CD4-positive, alpha-beta T cell (primary cell): ENCODE measurements at regions not wholly inside any gene's neighbourhood (a gene's known extent, or its start where the extent isn't known, plus 50 kb on each side); places are given as distances from the start of the nearest gene placed in this dataset.

ENCODE experiments used
- ATAC-seq: fragments of 200-7000 bp; cut with Tn5 transposase; one replicate; pipeline ENCODE4 v1.10.0; 2022; ENCODE audit warnings: mild to moderate bottlenecking; ENCODE audit not compliant: poor library complexity
- CTCF ChIA-PET: fragments of 350-600 bp; sonication (Branson Sonifier 250); formaldehyde crosslinking; loops from one replicate; lab custom pipeline; 2021; ENCODE audit warnings: antibody characterized with exemption, inconsistent platforms; lab: Charles Lee
- POLR2A ChIA-PET: fragments of 350-600 bp; sonication (Branson Sonifier 250); formaldehyde crosslinking; loops from one replicate; lab custom pipeline; 2021; ENCODE audit warnings: antibody characterized with exemption, inconsistent platforms; lab: Charles Lee
- DNase-seq, 14 experiments: peaks; one replicate each; pipeline ENCODE4 v3.0.0-alpha.2; 2013 to 2020; ENCODE audit warnings: mixed read lengths in 2 of 14
- H3K27ac ChIP-seq, 2 donors: one replicate each; pipeline versions ENCODE4 v1.5.1 to v1.7.0; 2013; ENCODE audit warnings: low read length in 2 of 2, low read depth in 1 of 2, mild to moderate bottlenecking in 1 of 2
- H3K27me3 ChIP-seq, 2 experiments: 1 replicate in 1 of 2; 2 replicates in 1 of 2; pipeline versions ENCODE4 v1.6.1 to v1.7.0; 2013; ENCODE audit warnings: low read length in 2 of 2, control low read depth in 1 of 2, mild to moderate bottlenecking in 1 of 2, moderate library complexity in 1 of 2; ENCODE audit not compliant: insufficient read depth in 2 of 2, control insufficient read depth in 1 of 2
- H3K36me3 ChIP-seq: one replicate; pipeline ENCODE4 v1.6.1; 2013; ENCODE audit warnings: low read length, control low read depth; ENCODE audit not compliant: insufficient read depth
- H3K4me1 ChIP-seq: one replicate; pipeline ENCODE4 v1.6.1; 2013; ENCODE audit warnings: low read length, control low read depth; ENCODE audit not compliant: insufficient read depth
- H3K4me3 ChIP-seq: one replicate; pipeline ENCODE4 v1.5.1; 2013; ENCODE audit warnings: mild to moderate bottlenecking, low read length, moderate library complexity
- H3K9me3 ChIP-seq, 2 experiments: 1 replicate in 1 of 2; 2 replicates in 1 of 2; pipeline versions ENCODE4 v1.6.1 to v1.7.0; 2013; ENCODE audit warnings: low read length in 2 of 2, mild to moderate bottlenecking in 2 of 2, control low read depth in 1 of 2, moderate library complexity in 1 of 2; ENCODE audit not compliant: control insufficient read depth in 1 of 2, insufficient read depth in 1 of 2
- H3K27ac Mint-ChIP-seq: one replicate; pipeline ENCODE4 v1.8.0; 2020; ENCODE audit warnings: mixed read lengths
- H3K27me3 Mint-ChIP-seq: one replicate; pipeline ENCODE4 v1.8.0; 2021; ENCODE audit warnings: mixed read lengths
- H3K36me3 Mint-ChIP-seq: one replicate; pipeline ENCODE4 v1.8.0; 2021; ENCODE audit warnings: low read depth, mixed read lengths
- H3K4me1 Mint-ChIP-seq: one replicate; pipeline ENCODE4 v1.8.0; 2021; ENCODE audit warnings: low read depth, mixed read lengths
- H3K4me3 Mint-ChIP-seq: one replicate; pipeline ENCODE4 v1.8.0; 2020; ENCODE audit warnings: mild to moderate bottlenecking, mixed read lengths
- H3K9me3 Mint-ChIP-seq: one replicate; pipeline ENCODE4 v1.8.0; 2020; ENCODE audit warnings: mixed read lengths
- intact Hi-C, 2 experiments: fragments of 100-400 bp; cut with DNase I in 1 of 2; cut with micrococcal nuclease in 1 of 2; formaldehyde crosslinking; loops; one replicate each; pipeline versions ENCODE4 v1.15.1 to v1.9.0; 2023 to 2025; cut with DNase I, micrococcal nuclease
- TF ChIP-seq, protein P1 (sequence below): fragments of 200-600 bp; IDR thresholded peaks from one replicate; pipeline ENCODE4 v1.8.0; 2022; ENCODE audit warnings: antibody characterized with exemption, mild to moderate bottlenecking

DNA sequence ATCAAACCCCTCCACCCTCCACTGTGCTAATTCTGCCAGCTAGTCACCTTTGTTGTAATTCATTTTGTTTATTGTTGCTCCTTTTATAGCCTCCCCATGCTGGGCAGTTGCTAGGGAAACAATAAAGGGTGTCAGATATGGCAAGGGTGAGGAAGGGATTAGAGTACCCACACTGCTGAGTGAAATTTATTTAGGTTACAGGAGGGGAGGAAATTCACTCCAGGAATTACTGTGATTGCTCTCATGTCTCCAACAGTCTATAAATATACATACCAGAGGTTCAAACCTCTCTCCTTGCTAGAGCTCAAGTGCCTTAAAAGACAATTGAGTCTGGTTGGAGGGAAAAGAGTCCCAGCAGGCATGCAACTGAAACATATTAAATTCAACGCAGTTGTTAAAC, 90.6 kb upstream of the ADGRF1 start:
- Mint-ChIP-seq H3K27ac (no peak overlapping the region), H3K4me1 (no peaks in the 10 kb centered on the region), H3K36me3 (no peaks in the 10 kb centered on the region), H3K4me3 (no peak overlapping the region), H3K27me3 (peaks cover 10% of the 10 kb centered on the region), H3K9me3 (no peaks in the 10 kb centered on the region)
- Histone ChIP-seq H3K4me1 (no peaks in the 10 kb centered on the region), H3K27ac (no peak overlapping the region), H3K4me3 (no peak overlapping the region), H3K9me3 (no peaks in the 10 kb centered on the region), H3K36me3 (no peaks in the 10 kb centered on the region), H3K27me3 (no peaks in the 10 kb centered on the region)
- TF ChIP-seq, protein P1, sequence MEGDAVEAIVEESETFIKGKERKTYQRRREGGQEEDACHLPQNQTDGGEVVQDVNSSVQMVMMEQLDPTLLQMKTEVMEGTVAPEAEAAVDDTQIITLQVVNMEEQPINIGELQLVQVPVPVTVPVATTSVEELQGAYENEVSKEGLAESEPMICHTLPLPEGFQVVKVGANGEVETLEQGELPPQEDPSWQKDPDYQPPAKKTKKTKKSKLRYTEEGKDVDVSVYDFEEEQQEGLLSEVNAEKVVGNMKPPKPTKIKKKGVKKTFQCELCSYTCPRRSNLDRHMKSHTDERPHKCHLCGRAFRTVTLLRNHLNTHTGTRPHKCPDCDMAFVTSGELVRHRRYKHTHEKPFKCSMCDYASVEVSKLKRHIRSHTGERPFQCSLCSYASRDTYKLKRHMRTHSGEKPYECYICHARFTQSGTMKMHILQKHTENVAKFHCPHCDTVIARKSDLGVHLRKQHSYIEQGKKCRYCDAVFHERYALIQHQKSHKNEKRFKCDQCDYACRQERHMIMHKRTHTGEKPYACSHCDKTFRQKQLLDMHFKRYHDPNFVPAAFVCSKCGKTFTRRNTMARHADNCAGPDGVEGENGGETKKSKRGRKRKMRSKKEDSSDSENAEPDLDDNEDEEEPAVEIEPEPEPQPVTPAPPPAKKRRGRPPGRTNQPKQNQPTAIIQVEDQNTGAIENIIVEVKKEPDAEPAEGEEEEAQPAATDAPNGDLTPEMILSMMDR, result no peak
- intact Hi-C loops, result no loop called here
- no peak for ATAC-seq
- DNase-seq, result no peak
- POLR2A ChIA-PET, result no interaction called here
- CTCF ChIA-PET, result no interaction called here

DNA sequence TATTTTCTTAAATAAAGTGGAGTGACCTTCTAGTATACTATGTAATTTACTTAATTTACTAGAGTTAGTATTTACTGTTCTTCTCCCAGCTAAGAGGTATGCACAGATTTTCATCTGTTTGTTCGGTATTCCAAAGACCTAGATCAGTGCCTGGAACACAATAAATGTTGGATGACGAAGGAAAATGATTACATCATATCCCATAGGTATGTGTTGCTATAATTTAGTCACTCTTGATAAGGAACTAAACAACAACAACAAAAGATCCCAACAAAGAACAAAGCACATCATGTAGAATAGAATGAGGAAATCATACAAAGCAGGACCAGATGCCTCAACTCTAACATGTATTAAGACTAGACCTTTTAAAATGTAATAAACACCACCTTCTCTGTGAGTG, 89.6 kb upstream of the ADGRF1 start:
- Histone ChIP-seq H3K4me3 (no peak overlapping the region), H3K27me3 (no peaks in the 10 kb centered on the region), H3K27ac (no peak overlapping the region), H3K4me1 (no peaks in the 10 kb centered on the region), H3K9me3 (no peaks in the 10 kb centered on the region), H3K36me3 (no peaks in the 10 kb centered on the region)
- Mint-ChIP-seq H3K27ac (no peak overlapping the region), H3K9me3 (no peaks in the 10 kb centered on the region), H3K4me3 (no peak overlapping the region), H3K27me3 (peaks cover 10% of the 10 kb centered on the region), H3K36me3 (no peaks in the 10 kb centered on the region), H3K4me1 (no peaks in the 10 kb centered on the region)
- DNase-seq, result no peak
- intact Hi-C loops, result no loop called here
- TF ChIP-seq, protein P1, result no peak
- no peak for ATAC-seq
- ChIA-PET CTCF (no interaction called here), POLR2A (no interaction called here)

DNA sequence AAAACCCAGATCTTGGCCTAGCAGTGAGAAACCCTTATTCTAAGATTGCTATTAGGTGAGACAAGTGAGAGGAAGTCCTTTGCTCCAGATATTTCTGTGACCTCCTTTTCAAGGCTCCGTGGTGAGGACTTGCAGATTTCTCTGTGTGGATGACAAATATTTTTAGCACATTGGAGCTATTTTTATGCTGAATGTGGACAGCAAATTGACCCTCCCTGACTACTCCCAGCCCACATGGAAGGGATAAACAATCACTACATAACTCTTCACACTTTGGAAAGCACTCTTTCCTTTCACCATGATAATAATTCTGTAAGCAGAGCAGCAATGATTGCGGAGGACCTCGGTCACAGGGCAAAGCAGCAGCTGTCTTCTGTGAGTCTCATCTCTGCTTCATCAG, 88.0 kb upstream of the ADGRF1 start:
- TF ChIP-seq, protein P1, result no peak
- no peak overlapping the region for H3K4me3 ChIP-seq
- peaks cover 10% of the 10 kb centered on the region for H3K27me3 Mint-ChIP-seq
- no peaks in the 10 kb centered on the region for H3K9me3 ChIP-seq
- ChIA-PET CTCF (no interaction called here), POLR2A (no interaction called here)
- DNase-seq, result no peak
- ATAC-seq, result no peak
- H3K27ac Mint-ChIP-seq, result no peak overlapping the region
- no peaks in the 10 kb centered on the region for H3K36me3 ChIP-seq
- H3K4me1 Mint-ChIP-seq, result no peaks in the 10 kb centered on the region
- H3K27me3 ChIP-seq, result no peaks in the 10 kb centered on the region
- intact Hi-C loops, result no loop called here
- no peaks in the 10 kb centered on the region for H3K9me3 Mint-ChIP-seq
- H3K4me3 Mint-ChIP-seq, result no peak overlapping the region
- H3K36me3 Mint-ChIP-seq, result no peaks in the 10 kb centered on the region
- no peaks in the 10 kb centered on the region for H3K4me1 ChIP-seq
- no peak overlapping the region for H3K27ac ChIP-seq
